ENCODE measurements at regions not wholly inside any gene's neighbourhood (a gene's known extent, or its start where the extent isn't known, plus 50 kb on each side); places are given as distances from the start of the nearest gene placed in this dataset.
"Not testable (repeated sequence)": the region's sequence is repeated elsewhere in the genome, so short reads cannot be mapped to it uniquely, and the experiment has no call there.

DNA sequence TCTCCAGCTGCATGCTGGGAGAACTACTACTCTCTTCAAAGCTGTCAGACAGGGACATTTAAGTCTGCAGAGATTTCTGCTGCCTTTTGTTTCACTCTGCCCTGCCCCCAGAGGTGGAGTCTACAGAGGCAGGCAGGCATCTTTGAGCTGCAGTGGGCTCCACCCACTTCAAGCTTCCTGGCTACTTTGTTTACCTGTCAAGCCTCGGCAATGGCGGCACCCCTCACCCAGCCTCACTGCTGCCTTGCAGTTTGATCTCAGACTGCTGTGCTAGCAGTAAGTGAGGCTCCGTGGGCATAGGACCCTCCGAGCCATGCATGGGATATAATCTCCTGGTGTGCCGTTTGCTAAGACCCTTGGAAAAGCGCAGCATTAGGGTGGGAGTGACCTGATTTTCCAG, 61.7 kb downstream of the DMRTA1 start:
- H3K36me3 Mint-ChIP-seq; H3K27ac Mint-ChIP-seq; H3K27me3 Mint-ChIP-seq; H3K4me1 Mint-ChIP-seq (ENCODE audit: unreplicated experiment); H3K9me3 Mint-ChIP-seq; H3K4me3 Mint-ChIP-seq; DNase-seq (ENCODE audit: extremely low spot score, unreplicated experiment): not testable (repeated sequence)

GRCh38 chr9:22508790-22509189, 62.2 kb downstream of the DMRTA1 start:
- TF ChIP-seq, protein P1, sequence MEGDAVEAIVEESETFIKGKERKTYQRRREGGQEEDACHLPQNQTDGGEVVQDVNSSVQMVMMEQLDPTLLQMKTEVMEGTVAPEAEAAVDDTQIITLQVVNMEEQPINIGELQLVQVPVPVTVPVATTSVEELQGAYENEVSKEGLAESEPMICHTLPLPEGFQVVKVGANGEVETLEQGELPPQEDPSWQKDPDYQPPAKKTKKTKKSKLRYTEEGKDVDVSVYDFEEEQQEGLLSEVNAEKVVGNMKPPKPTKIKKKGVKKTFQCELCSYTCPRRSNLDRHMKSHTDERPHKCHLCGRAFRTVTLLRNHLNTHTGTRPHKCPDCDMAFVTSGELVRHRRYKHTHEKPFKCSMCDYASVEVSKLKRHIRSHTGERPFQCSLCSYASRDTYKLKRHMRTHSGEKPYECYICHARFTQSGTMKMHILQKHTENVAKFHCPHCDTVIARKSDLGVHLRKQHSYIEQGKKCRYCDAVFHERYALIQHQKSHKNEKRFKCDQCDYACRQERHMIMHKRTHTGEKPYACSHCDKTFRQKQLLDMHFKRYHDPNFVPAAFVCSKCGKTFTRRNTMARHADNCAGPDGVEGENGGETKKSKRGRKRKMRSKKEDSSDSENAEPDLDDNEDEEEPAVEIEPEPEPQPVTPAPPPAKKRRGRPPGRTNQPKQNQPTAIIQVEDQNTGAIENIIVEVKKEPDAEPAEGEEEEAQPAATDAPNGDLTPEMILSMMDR (conservative IDR thresholded peaks at IDR 0.05), result no peak
- no peak for DNase-seq (ENCODE audit: extremely low spot score, unreplicated experiment)
- Mint-ChIP-seq H3K9me3 (no peaks in the 10 kb centered on the region), H3K27ac (no peak overlapping the region), H3K4me1 (ENCODE audit: unreplicated experiment) (no peaks in the 10 kb centered on the region), H3K36me3 (no peaks in the 10 kb centered on the region), H3K27me3 (no peaks in the 10 kb centered on the region), H3K4me3 (no peak overlapping the region)

GRCh38 chr9:22512495-22512894, 65.9 kb downstream of the DMRTA1 start:
- H3K9me3 Mint-ChIP-seq, result no peaks in the 10 kb centered on the region
- no peak for DNase-seq (ENCODE audit: extremely low spot score, unreplicated experiment)
- H3K27ac Mint-ChIP-seq, result no peak overlapping the region
- H3K4me1 Mint-ChIP-seq (ENCODE audit: unreplicated experiment), result no peaks in the 10 kb centered on the region
- TF ChIP-seq, protein P1 (conservative IDR thresholded peaks at IDR 0.05), result no peak
- H3K4me3 Mint-ChIP-seq, result no peak overlapping the region
- no peaks in the 10 kb centered on the region for H3K36me3 Mint-ChIP-seq
- no peaks in the 10 kb centered on the region for H3K27me3 Mint-ChIP-seq

DNA sequence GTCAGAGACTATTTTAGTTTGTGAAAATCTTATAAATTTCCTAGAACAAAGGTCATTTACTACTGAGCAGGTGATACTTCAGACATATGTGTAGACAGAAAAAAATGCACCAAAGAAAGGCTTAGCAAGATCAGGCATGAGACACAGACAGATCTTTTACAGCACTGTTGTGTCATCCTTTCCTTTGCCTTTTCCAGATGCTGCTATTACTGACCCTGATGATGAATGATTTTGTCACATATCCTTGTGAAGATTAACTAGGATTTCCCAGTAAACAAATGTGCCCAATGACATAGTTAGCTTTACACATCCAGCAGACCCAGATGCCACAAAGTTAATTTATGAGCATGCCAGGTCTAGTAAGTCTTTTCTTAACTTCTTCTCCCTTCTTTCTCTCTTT, 68.2 kb downstream of the DMRTA1 start:
- Mint-ChIP-seq H3K27me3 (no peaks in the 10 kb centered on the region), H3K36me3 (no peaks in the 10 kb centered on the region), H3K27ac (no peak overlapping the region), H3K4me1 (ENCODE audit: unreplicated experiment) (no peaks in the 10 kb centered on the region), H3K9me3 (no peaks in the 10 kb centered on the region), H3K4me3 (no peak overlapping the region)
- TF ChIP-seq, protein P1 (conservative IDR thresholded peaks at IDR 0.05), result no peak
- no peak for DNase-seq (ENCODE audit: extremely low spot score, unreplicated experiment)

- Mint-ChIP-seq H3K9me3 (no peaks in the 10 kb centered on the region), H3K27ac (no peak overlapping the region), H3K36me3 (no peaks in the 10 kb centered on the region), H3K4me3 (no peak overlapping the region), H3K27me3 (no peaks in the 10 kb centered on the region), H3K4me1 (ENCODE audit: unreplicated experiment) (no peaks in the 10 kb centered on the region)
- TF ChIP-seq, protein P1 (conservative IDR thresholded peaks at IDR 0.05), result no peak
- DNase-seq (ENCODE audit: extremely low spot score, unreplicated experiment), result no peak
Observed at GRCh38 chr9:22522206-22522740, 75.6 kb downstream of the DMRTA1 start.

DNA sequence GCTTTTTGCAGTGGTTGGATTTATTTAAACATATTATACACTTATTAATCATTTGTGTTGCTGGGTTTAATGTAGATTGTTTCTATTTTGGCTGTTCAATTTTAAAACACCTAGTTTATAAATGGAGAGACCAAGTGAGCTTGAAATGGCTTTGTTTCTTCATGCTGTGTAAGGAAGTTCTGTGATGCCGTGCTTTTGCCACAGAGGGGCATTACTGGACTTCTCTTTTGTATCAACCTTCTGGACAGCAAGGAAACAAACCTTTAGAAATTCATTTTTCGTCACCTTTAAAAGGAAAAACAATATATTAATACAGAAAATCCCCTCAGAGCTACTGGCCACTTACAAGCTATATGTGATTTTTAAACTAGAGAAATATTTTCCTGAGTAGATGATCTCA, 81.9 kb downstream of the DMRTA1 start:
- TF ChIP-seq, protein P1 (conservative IDR thresholded peaks at IDR 0.05), result peak; percentile 47
- Mint-ChIP-seq H3K36me3 (no peaks in the 10 kb centered on the region), H3K27me3 (no peaks in the 10 kb centered on the region), H3K27ac (no peak overlapping the region), H3K4me3 (no peak overlapping the region), H3K4me1 (ENCODE audit: unreplicated experiment) (no peaks in the 10 kb centered on the region), H3K9me3 (no peaks in the 10 kb centered on the region)
- no peak for DNase-seq (ENCODE audit: extremely low spot score, unreplicated experiment)

Data from type B pancreatic cell (in vitro differentiated cells).